ENCODE measurements at regions not wholly inside any gene's neighbourhood (a gene's known extent, or its start where the extent isn't known, plus 50 kb on each side); places are given as distances from the start of the nearest gene placed in this dataset.

GRCh38 chr1:112230232-112230631, 165.8 kb upstream of the CTTNBP2NL start:
- Histone ChIP-seq H3K4me3 (ENCODE audit: low read length) (no peak overlapping the region), H3K27me3 (ENCODE audit: insufficient read depth, low read depth, low read length) (no peaks in the 10 kb centered on the region), H3K79me2 (replicated peaks; ENCODE audit: insufficient read depth, low read length) (no peaks in the 10 kb centered on the region), H3K9me2 (ENCODE audit: insufficient read depth, low read length) (no peaks in the 10 kb centered on the region), H4K20me1 (ENCODE audit: insufficient read depth) (no peaks in the 10 kb centered on the region), H3K4me2 (ENCODE audit: low read length) (no peak overlapping the region), H3K9me3 (ENCODE audit: low read length) (no peaks in the 10 kb centered on the region), H3F3A (ENCODE audit: insufficient read depth, low read length, poor library complexity, severe bottlenecking) (no peaks in the 10 kb centered on the region), H3K36me3 (ENCODE audit: insufficient read depth, low read length) (no peaks in the 10 kb centered on the region), H3K27ac (ENCODE audit: low read length) (no peak overlapping the region), H2AFZ (ENCODE audit: low read depth, low read length) (no peak overlapping the region), H3K9ac (ENCODE audit: low read length) (no peak overlapping the region)
- TF ChIP-seq POLR2AphosphoS5 (IDR thresholded peaks at IDR 0.05) (no peak), REST (IDR thresholded peaks at IDR 0.05; ENCODE audit: borderline replicate concordance) (no peak), SMC3 (conservative IDR thresholded peaks at IDR 0.05; ENCODE audit: poor library complexity) (no peak), TAF1 (IDR thresholded peaks at IDR 0.05; ENCODE audit: low read depth) (no peak), RAD21 (conservative IDR thresholded peaks at IDR 0.05) (no peak), CTCF (IDR thresholded peaks at IDR 0.05; ENCODE audit: poor library complexity, severe bottlenecking) (no peak), EZH2 (IDR thresholded peaks at IDR 0.05; ENCODE audit: borderline replicate concordance, insufficient read depth, low read length, poor library complexity, severe bottlenecking) (no peak), EP300 (conservative IDR thresholded peaks at IDR 0.05; ENCODE audit: poor library complexity, severe bottlenecking) (no peak), MXI1 (conservative IDR thresholded peaks at IDR 0.05; ENCODE audit: poor library complexity, severe bottlenecking) (no peak)

GRCh38 chr1:112231331-112231730, 164.7 kb upstream of the CTTNBP2NL start:
- no peaks in the 10 kb centered on the region for H3K36me3 ChIP-seq (ENCODE audit: insufficient read depth, low read length)
- no peaks in the 10 kb centered on the region for H3K79me2 ChIP-seq (replicated peaks; ENCODE audit: insufficient read depth, low read length)
- no peak overlapping the region for H2AFZ ChIP-seq (ENCODE audit: low read depth, low read length)
- H3K27ac ChIP-seq (ENCODE audit: low read length): no peak overlapping the region
- H3K9me3 ChIP-seq (ENCODE audit: low read length): no peaks in the 10 kb centered on the region
- H3K27me3 ChIP-seq (ENCODE audit: insufficient read depth, low read depth, low read length): no peaks in the 10 kb centered on the region
- no peak overlapping the region for H3K4me2 ChIP-seq (ENCODE audit: low read length)
- no peaks in the 10 kb centered on the region for H4K20me1 ChIP-seq (ENCODE audit: insufficient read depth)
- no peak overlapping the region for H3K9ac ChIP-seq (ENCODE audit: low read length)
- H3K9me2 ChIP-seq (ENCODE audit: insufficient read depth, low read length): no peaks in the 10 kb centered on the region
- no peak overlapping the region for H3K4me3 ChIP-seq (ENCODE audit: low read length)
- TF ChIP-seq CTCF (IDR thresholded peaks at IDR 0.05; ENCODE audit: poor library complexity, severe bottlenecking) (no peak), EZH2 (IDR thresholded peaks at IDR 0.05; ENCODE audit: borderline replicate concordance, insufficient read depth, low read length, poor library complexity, severe bottlenecking) (no peak), MXI1 (conservative IDR thresholded peaks at IDR 0.05; ENCODE audit: poor library complexity, severe bottlenecking) (no peak), SMC3 (conservative IDR thresholded peaks at IDR 0.05; ENCODE audit: poor library complexity) (no peak), RAD21 (conservative IDR thresholded peaks at IDR 0.05) (no peak), EP300 (conservative IDR thresholded peaks at IDR 0.05; ENCODE audit: poor library complexity, severe bottlenecking) (no peak), TAF1 (IDR thresholded peaks at IDR 0.05; ENCODE audit: low read depth) (no peak), REST (IDR thresholded peaks at IDR 0.05; ENCODE audit: borderline replicate concordance) (no peak), POLR2AphosphoS5 (IDR thresholded peaks at IDR 0.05) (no peak)
- no peaks in the 10 kb centered on the region for H3F3A ChIP-seq (ENCODE audit: insufficient read depth, low read length, poor library complexity, severe bottlenecking)
